T-helper 1 cell treated with Interleukin-12 subunit alpha and Interleukin-12 subunit beta and Interleukin-4 antibody, amounts not matched to agents 30 ng/mL and 1 ng/mL, for 36 hours (primary cell): ENCODE measurements at regions not wholly inside any gene's neighbourhood (a gene's known extent, or its start where the extent isn't known, plus 50 kb on each side); places are given as distances from the start of the nearest gene placed in this dataset.

ENCODE experiments used
- intact Hi-C: fragments of 100-400 bp; cut with micrococcal nuclease; formaldehyde crosslinking; loops from one replicate; pipeline ENCODE4 v1.15.1; 2024

GRCh38 chr18:47549021-47549540, 297.6 kb upstream of the SKOR2 start:
- intact Hi-C loops = no loop called here

- intact Hi-C loops = no loop called here
Observed at GRCh38 chr18:47547539-47548202, 296.2 kb upstream of the SKOR2 start.

DNA sequence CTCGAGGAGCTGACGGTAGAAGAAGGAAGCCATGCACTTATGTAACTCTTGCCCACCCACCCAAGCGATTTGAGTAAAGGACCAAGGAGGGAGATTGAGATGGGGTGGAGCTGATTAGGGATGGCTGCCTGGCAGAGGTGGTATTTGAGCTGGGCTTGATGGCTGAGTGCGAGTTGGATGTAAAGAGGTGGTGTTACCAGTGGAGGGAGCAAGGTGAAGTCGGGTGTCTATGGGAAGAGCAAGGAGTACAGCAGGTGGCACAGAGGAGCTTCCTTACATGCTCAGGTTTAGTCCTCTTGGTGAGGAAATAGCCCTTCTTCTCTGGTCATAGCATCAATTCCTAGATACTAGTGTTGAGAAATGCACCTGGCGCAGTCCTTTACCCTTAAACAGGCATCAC, 294.2 kb upstream of the SKOR2 start:
- intact Hi-C loops = no loop called here

DNA sequence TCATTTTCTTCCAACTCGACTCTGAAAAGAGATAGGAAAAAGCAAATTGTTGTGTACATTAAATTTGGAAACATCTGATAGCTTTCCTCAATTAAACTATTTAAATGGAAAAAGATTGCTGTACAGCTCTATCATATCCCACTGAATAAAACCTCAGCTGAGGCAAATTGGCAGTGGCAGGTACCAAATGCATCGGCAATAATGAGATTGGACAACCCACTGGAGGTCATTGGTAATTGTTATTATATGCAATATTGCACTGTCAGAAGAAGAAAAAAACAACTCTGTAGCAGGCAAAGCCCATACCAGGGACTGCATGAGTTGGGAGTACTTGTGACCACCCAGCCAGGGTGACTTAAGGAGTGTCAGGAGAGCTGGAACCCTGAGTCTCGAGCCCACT, 291.6 kb upstream of the SKOR2 start:
- intact Hi-C loops = no loop called here

DNA sequence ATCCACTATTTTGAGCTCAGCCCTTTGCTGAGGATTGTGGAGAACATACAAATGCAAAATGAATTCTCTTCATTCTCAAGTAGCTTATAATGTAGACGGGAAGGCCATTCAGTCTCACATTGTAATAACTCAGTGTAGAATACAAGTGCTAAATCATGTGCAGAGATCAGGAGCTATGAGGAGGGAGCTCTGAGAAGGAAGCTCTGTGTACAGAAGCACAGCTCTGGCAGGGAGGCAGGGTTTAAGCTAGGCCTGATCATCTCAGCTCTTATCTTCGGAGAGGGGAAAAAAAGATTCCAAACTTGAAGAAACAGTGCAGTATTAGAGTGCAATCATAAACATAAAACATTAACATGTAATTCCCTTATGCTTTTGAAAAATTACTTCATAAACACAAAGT, 291.1 kb upstream of the SKOR2 start:
- intact Hi-C loops = no loop called here

- intact Hi-C loops = no loop called here
Observed at GRCh38 chr18:47531717-47532116, 280.3 kb upstream of the SKOR2 start.

GRCh38 chr18:47530695-47531094, 279.2 kb upstream of the SKOR2 start:
- intact Hi-C loops = no loop called here

DNA sequence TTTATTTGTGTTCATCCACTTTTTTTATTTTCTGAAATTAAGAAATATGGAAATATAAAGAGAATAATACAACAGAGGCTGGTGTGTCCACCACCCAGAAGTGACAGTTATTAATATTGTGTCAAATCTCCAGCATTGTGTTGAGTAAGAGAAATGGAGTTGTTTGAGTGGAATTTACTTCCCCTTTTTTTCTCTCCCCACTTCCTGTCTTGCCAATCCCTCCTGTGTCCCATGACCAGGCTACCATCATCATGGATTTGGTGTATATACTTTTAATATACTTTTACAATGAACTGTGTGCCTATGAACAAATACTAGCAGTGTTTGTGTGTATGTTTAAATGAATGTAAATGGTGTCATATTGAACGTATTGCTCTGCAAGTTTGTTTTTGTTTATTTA, 276.9 kb upstream of the SKOR2 start:
- intact Hi-C loops = no loop called here

DNA sequence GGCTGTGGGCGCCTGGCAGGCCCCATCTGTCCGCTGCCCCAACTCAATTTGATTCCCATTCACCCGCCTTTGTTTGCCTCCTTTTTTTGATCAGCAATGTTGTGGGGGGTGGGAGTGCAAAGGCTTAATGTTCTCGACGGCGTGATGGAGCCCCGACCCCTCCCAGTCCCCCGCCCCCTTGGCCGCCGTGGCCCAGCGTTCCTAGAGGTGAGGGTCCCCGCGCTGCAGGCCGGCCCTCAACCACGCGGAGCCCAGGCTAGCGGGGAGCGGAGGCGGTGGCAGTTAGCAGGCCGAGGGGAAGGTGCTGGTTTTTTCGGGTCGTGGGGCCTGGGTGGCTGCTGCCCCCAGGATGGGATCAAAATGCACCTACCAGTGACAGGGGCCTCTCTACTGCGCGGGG, 274.7 kb upstream of the SKOR2 start:
- intact Hi-C loops = no loop called here

DNA sequence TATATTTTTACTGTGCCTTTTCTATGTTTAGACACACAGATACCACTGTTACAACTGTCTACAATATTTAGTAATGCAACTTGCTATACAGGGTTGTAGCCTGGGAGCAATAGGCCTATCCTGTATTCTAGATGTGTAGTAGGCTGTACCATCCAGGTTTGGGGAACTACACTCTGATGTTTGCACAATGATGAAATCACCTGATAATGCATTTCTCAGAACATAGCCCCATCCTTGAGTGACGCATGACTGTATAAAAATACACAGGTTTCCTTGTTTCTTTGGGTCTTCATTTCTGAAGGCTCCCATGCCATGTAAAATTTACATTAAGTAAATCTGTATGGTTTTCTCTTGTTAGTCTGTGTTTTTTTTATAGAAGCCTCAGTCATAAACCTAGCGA, 270.9 kb upstream of the SKOR2 start:
- intact Hi-C loops = no loop called here

- intact Hi-C loops = no loop called here
Observed at GRCh38 chr18:47520263-47520662, 268.8 kb upstream of the SKOR2 start.

DNA sequence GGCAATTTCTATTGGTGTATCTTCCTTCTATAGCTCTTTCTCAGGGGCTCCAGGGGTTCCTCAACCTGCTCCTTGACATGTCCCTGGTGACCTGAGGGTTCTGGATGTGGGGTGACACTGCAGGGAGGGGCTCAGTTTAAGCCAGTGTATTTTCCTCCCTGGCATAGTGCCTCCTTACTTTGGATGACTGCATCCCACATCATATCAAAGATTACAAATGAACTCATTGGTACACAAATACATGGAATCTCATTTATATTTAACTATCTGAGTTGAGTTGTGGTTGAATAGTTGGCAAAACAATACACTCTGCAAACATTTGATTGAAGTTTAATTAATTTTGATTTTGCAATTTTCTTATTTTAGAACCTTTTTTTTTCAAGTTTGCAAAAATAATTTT, 268.2 kb upstream of the SKOR2 start:
- intact Hi-C loops = no loop called here

- intact Hi-C loops = no loop called here
Observed at GRCh38 chr18:47519277-47519676, 267.8 kb upstream of the SKOR2 start.

GRCh38 chr18:47513614-47514013, 262.2 kb upstream of the SKOR2 start:
- intact Hi-C loops = no loop called here

GRCh38 chr18:47512726-47513435, 261.4 kb upstream of the SKOR2 start:
- intact Hi-C loops = no loop called here

GRCh38 chr18:47512056-47512455, 260.6 kb upstream of the SKOR2 start:
- intact Hi-C loops = no loop called here

- intact Hi-C loops = no loop called here
Observed at GRCh38 chr18:47510831-47511230, 259.4 kb upstream of the SKOR2 start.

DNA sequence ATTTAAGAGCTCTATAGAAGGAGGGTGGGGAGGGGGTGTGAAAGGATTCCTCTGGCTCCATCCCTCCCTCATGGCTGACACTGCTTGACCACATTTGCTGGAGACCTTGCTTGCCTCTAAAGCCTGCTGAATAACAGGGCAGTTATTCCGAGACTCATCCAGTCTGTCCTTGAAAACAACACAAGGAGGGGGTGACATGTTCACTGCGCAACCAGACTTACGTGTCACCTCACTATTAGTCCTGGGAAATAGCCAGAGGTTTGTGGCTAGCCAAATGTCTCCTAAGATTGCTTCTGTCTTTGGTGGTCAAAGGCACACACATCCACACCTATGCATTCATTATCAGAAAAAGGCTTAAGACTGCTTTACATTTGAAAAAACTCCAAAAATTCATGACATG, 256.2 kb upstream of the SKOR2 start:
- intact Hi-C loops = no loop called here

GRCh38 chr18:47506897-47507296, 255.4 kb upstream of the SKOR2 start:
- intact Hi-C loops = no loop called here

DNA sequence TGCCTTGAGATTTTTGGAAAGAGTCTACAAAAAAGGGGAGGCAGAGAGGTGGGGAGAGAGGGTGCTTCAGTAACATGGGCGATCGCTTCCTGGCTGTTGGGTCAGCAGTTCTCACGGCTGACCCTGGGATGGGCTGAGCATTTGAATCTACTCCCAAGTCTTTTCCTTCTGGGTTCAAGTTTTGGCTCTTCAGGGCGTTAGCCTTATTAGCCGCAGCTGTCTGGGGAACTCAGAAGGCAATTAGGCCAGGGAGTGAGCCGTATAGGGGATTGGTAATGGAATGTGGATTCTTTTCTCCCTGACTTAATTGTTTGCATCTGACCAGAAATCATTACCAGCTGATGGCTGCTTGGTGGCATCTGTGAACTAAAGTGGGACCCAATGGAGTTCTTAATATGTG, 250.5 kb upstream of the SKOR2 start:
- intact Hi-C loops = no loop called here

DNA sequence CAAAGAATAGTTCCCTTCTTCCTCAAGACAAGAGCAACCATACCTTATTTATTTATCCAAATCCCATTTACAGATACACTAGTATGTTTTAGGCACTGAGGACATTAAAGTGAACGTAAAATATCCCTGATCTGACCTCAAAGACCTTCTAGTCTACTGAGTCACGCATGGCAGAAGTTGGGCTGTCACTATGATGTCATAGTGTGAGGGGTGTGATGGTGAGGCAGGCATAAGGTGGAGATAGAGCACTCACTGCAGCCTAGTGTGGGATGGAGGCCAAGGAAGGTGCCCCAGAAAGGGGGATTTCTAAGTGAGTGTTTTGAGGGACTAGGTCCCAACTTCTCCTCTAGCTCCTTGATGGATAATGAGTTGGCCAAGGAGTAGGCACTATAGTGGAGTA, 249.5 kb upstream of the SKOR2 start:
- intact Hi-C loops = no loop called here

GRCh38 chr18:47492691-47493090, 241.2 kb upstream of the SKOR2 start:
- intact Hi-C loops = no loop called here

GRCh38 chr18:47490882-47491281, 239.4 kb upstream of the SKOR2 start:
- intact Hi-C loops = no loop called here
